ENCODE measurements at regions not wholly inside any gene's neighbourhood (a gene's known extent, or its start where the extent isn't known, plus 50 kb on each side); places are given as distances from the start of the nearest gene placed in this dataset.

DNA sequence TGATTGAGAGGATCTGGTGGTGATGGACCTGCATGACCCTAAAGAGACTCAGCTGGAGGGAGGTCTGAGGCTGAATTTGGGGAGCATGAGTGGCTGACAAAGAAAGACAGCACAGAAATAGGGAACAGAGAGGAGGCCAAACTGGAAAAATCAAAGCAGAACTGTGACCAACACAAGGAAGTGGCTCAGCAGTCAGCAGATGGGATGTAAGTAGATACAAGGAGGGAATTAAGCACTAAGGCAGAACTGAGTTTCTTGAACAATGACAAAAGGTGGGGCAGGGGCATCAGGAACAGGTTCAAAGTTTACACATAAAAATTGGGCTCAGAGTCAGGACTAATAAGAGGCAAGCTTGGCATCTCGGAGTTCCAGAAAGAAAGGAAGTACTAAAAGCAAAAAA is 144.3 kb upstream of the KLF3 start:
- TF ChIP-seq POLR2A (IDR thresholded peaks at IDR 0.05) = no peak
- TF ChIP-seq CTCF (IDR thresholded peaks at IDR 0.05) = no peak
